K562 (cell line): ENCODE measurements at regions not wholly inside any gene's neighbourhood (a gene's known extent, or its start where the extent isn't known, plus 50 kb on each side); places are given as distances from the start of the nearest gene placed in this dataset.

ENCODE experiments used
- BDP1 ChIP-seq: IDR thresholded peaks from 3 replicates; pipeline ENCODE4 v1.6.1; 2011; ENCODE audit not compliant: insufficient read length, insufficient read depth
- CTCF ChIP-seq, 3 experiments: IDR thresholded peaks in 2 of 3; conservative IDR thresholded peaks in 1 of 3; 2 replicates each; pipeline ENCODE4 v1.5.1; 2011 to 2012; ENCODE audit warnings: low read length in 3 of 3, mild to moderate bottlenecking in 3 of 3, control low read depth in 2 of 3, improper control_type of control experiment in 1 of 3, inconsistent platforms in 1 of 3, low read depth in 1 of 3, mixed read lengths in 1 of 3, moderate library complexity in 1 of 3; ENCODE audit not compliant: insufficient read depth in 2 of 3
- EZH2 ChIP-seq: IDR thresholded peaks from 2 replicates; pipeline ENCODE4 v1.6.1; 2012; ENCODE audit warnings: low read depth, mild to moderate bottlenecking, inconsistent platforms, low read length, borderline replicate concordance
- JUND ChIP-seq, 2 experiments: IDR thresholded peaks; 2 replicates in 1 of 2; 3 replicates in 1 of 2; pipeline ENCODE4 v1.6.1; 2011; ENCODE audit warnings: borderline replicate concordance in 2 of 2, low read depth in 2 of 2, low read length in 2 of 2, improper control_type of control experiment in 1 of 2, missing biosample characterization in 1 of 2, missing genetic modification characterization in 1 of 2, missing genetic modification reagents in 1 of 2
- NBN ChIP-seq: fragments of 450-650 bp; IDR thresholded peaks from 2 replicates; pipeline ENCODE4 v1.6.1; 2016; ENCODE audit warnings: low read depth, mild to moderate bottlenecking
- POLR2A ChIP-seq: fragments of 450-650 bp; conservative IDR thresholded peaks from 2 replicates; pipeline ENCODE4 v1.6.1; 2016
- RNF2 ChIP-seq: sonication (generic); IDR thresholded peaks from 2 replicates; pipeline ENCODE4 v1.6.1; 2016
- TAF9B ChIP-seq: fragments of 450-650 bp; IDR thresholded peaks from 2 replicates; pipeline ENCODE4 v1.6.1; 2018; ENCODE audit warnings: mild to moderate bottlenecking; ENCODE audit not compliant: partially characterized antibody
- TCFL5 ChIP-seq: fragments of 250-450 bp; sonication (Bioruptor Pico); conservative IDR thresholded peaks from 2 replicates; pipeline ENCODE4 v1.6.1; 2021; ENCODE audit warnings: mild to moderate bottlenecking, moderate library complexity, matching md5 sums
- ZBTB8A ChIP-seq: fragments of 450-650 bp; IDR thresholded peaks from 2 replicates; pipeline ENCODE4 v1.6.1; 2018; ENCODE audit warnings: mild to moderate bottlenecking, moderate library complexity; ENCODE audit not compliant: partially characterized antibody
- ZNF23 ChIP-seq: fragments of 250-450 bp; sonication (Bioruptor Pico); IDR thresholded peaks from 2 replicates; pipeline ENCODE4 v1.4.0; 2020; ENCODE audit warnings: mild to moderate bottlenecking

- TF ChIP-seq JUND (IDR thresholded peaks at IDR 0.05; ENCODE audit: borderline replicate concordance, low read depth, low read length) (no peak), JUND (tag; IDR thresholded peaks at IDR 0.05; ENCODE audit: borderline replicate concordance, low read depth, low read length) (no peak), RNF2 (no peak), CTCF (IDR thresholded peaks at IDR 0.05 in 2 of 3, conservative IDR thresholded peaks at IDR 0.05 in 1 of 3; ENCODE audit: insufficient read depth in 2 of 3, low read depth in 1 of 3, low read length in 3 of 3) (no peak), BDP1 (no peak), NBN (no peak), POLR2A (no peak), ZNF23 (CRISPR knock-in tag) (no peak), EZH2 (no peak), TCFL5 (CRISPR knock-in tag) (no peak), ZBTB8A (no peak), TAF9B (no peak)
Measured at GRCh38 chr11:12617632-12618031, 56.6 kb upstream of the TEAD1 start.
